ENCODE measurements at regions not wholly inside any gene's neighbourhood (a gene's known extent, or its start where the extent isn't known, plus 50 kb on each side); places are given as distances from the start of the nearest gene placed in this dataset.

DNA sequence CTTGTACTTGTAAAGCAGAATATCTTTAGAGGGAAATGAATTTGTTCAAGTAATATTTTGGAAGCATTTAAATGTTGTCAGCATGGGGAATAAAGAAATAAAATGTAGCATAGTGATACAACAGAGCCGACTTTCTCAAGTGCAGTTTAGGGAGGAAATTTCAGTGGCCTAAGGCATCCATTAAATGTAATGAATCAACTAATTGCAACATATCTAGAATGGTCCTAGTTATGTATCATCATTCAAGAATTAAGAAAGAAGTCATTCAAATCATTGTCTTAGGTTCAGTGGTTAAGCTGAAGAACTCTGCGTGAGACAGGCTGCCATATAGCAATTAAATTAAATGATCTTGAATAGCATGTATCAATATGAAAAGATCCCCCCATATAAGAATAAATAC is 360.7 kb downstream of the TBX15 start:
- Histone ChIP-seq H3K27ac (ENCODE audit: insufficient read depth, low read length) (no peak overlapping the region), H2BK20ac (ENCODE audit: low read depth, low read length) (no peak overlapping the region), H3K4ac (ENCODE audit: low read depth, low read length) (no peak overlapping the region), H3K4me1 (ENCODE audit: control insufficient read depth, insufficient read depth, low read length) (no peaks in the 10 kb centered on the region), H2BK120ac (ENCODE audit: low read depth, low read length) (no peak overlapping the region), H3K56ac (ENCODE audit: extremely low read depth, insufficient read depth, low read length) (no peak overlapping the region), H4K5ac (ENCODE audit: low read depth, low read length) (no peak overlapping the region), H3K14ac (replicated peaks; ENCODE audit: low read depth, low read length) (no peak overlapping the region), H2AK5ac (ENCODE audit: low read depth, low read length) (no peak overlapping the region), H3K27me3 (ENCODE audit: control insufficient read depth, insufficient read depth, low read length) (no peaks in the 10 kb centered on the region), H2AFZ (replicated peaks; ENCODE audit: low read length, poor library complexity) (no peak overlapping the region), H3K9ac (ENCODE audit: low read depth, low read length) (no peak overlapping the region), H3K9me1 (ENCODE audit: insufficient read depth, low read length) (no peaks in the 10 kb centered on the region), H2AK9ac (replicated peaks; ENCODE audit: low read depth, low read length, poor library complexity) (no peak overlapping the region), H4K8ac (ENCODE audit: low read depth in 2 of 2, low read length in 2 of 2) (no peak overlapping the region), H3K4me2 (ENCODE audit: low read depth, low read length) (no peak overlapping the region), H3K79me1 (ENCODE audit: low read depth in 1 of 2, low read length in 2 of 2) (no peaks in the 10 kb centered on the region), H3K36me3 (ENCODE audit: control insufficient read depth, insufficient read depth, low read length) (no peaks in the 10 kb centered on the region), H4K91ac (ENCODE audit: insufficient read depth, low read depth, low read length) (no peak overlapping the region), H4K20me1 (ENCODE audit: insufficient read depth, low read length) (no peaks in the 10 kb centered on the region), H3K9me3 (ENCODE audit: control insufficient read depth, insufficient read depth, low read length) (no peaks in the 10 kb centered on the region), H3K18ac (ENCODE audit: low read depth, low read length) (no peak overlapping the region), H3K23ac (ENCODE audit: low read depth, low read length) (no peak overlapping the region), H2BK5ac (ENCODE audit: low read depth, low read length, poor library complexity, severe bottlenecking) (no peak overlapping the region), H3K4me3 (ENCODE audit: insufficient read depth, low read depth, low read length) (no peak overlapping the region), H2BK15ac (ENCODE audit: low read depth, low read length) (no peak overlapping the region)
- WGBS, 2 experiments (ENCODE audit: extremely low coverage in 2 of 2, insufficient read length in 1 of 2) = no CpG with 5 or more reads among the region's 2 CpGs
- CTCF ChIA-PET = no interaction called here
- DNase-seq (no peak), ATAC-seq (ENCODE audit: low read depth) (no peak)
- TF ChIP-seq MAZ (IDR thresholded peaks at IDR 0.05; ENCODE audit: borderline replicate concordance, low read depth, low read length) (no peak), CEBPB (IDR thresholded peaks at IDR 0.05; ENCODE audit: low read depth, low read length) (no peak), NFE2L2 (IDR thresholded peaks at IDR 0.05; ENCODE audit: low read depth, low read length) (no peak), FOS (IDR thresholded peaks at IDR 0.05; ENCODE audit: low read depth, low read length) (no peak), SMC3 (IDR thresholded peaks at IDR 0.05; ENCODE audit: low read depth, low read length) (no peak), CHD1 (IDR thresholded peaks at IDR 0.05; ENCODE audit: low read depth, low read length) (no peak), POLR2A (IDR thresholded peaks at IDR 0.05; ENCODE audit: low read depth, low read length) (no peak)
- TF ChIP-seq, protein P1, sequence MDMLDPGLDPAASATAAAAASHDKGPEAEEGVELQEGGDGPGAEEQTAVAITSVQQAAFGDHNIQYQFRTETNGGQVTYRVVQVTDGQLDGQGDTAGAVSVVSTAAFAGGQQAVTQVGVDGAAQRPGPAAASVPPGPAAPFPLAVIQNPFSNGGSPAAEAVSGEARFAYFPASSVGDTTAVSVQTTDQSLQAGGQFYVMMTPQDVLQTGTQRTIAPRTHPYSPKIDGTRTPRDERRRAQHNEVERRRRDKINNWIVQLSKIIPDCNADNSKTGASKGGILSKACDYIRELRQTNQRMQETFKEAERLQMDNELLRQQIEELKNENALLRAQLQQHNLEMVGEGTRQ (IDR thresholded peaks at IDR 0.05; ENCODE audit: low read depth, low read length) = no peak
- TF ChIP-seq, protein P2, sequence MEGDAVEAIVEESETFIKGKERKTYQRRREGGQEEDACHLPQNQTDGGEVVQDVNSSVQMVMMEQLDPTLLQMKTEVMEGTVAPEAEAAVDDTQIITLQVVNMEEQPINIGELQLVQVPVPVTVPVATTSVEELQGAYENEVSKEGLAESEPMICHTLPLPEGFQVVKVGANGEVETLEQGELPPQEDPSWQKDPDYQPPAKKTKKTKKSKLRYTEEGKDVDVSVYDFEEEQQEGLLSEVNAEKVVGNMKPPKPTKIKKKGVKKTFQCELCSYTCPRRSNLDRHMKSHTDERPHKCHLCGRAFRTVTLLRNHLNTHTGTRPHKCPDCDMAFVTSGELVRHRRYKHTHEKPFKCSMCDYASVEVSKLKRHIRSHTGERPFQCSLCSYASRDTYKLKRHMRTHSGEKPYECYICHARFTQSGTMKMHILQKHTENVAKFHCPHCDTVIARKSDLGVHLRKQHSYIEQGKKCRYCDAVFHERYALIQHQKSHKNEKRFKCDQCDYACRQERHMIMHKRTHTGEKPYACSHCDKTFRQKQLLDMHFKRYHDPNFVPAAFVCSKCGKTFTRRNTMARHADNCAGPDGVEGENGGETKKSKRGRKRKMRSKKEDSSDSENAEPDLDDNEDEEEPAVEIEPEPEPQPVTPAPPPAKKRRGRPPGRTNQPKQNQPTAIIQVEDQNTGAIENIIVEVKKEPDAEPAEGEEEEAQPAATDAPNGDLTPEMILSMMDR (conservative IDR thresholded peaks at IDR 0.05; ENCODE audit: low read depth, low read length) = no peak
- BruUV-seq (replicated peaks) = no TSS peak
- dilution Hi-C loops (cut with HindIII; ENCODE audit: low sequenced_read_pairs, unreplicated experiment) = no loop called here
- in situ Hi-C loops (cut with MboI; ENCODE audit: low sequenced_read_pairs) = no loop called here
- intact Hi-C loops (cut with micrococcal nuclease) = no loop called here
- POLR2A ChIA-PET (ENCODE audit: unreplicated experiment) = no interaction called here
